ENCODE measurements at regions not wholly inside any gene's neighbourhood (a gene's known extent, or its start where the extent isn't known, plus 50 kb on each side); places are given as distances from the start of the nearest gene placed in this dataset.

DNA sequence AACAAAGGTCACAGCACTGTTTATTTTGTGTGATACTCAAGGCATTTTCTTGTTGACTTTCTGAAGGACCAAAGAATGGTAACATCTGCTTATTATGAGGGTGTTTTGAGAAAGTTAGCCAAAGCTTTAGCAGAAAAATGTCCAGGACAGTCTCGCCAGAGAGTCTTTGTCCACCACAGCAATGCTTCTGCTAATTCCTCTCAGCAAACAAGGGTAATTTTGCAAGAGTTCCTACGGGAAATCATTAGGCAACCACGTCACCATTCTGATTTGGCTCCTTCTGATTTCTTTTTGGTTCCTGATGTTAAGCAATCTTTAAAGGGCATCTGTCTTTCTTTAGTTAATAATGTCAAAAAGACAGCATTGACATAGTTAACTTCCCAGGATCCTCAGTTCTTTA lies 639.3 kb upstream of the STEAP1 start:
- 53 to 64% methylated on average over 3 of the region's 3 CpGs for WGBS, 2 donors
- peak in 1 of 2 donors; percentile 54 for DNase-seq (ENCODE audit: low spot score in 2 of 2)
- intact Hi-C loops (cut with DNase I; ENCODE audit: low total_unique reads): no loop called here
- TF ChIP-seq CTCF (IDR thresholded peaks at IDR 0.05) (no peak), POLR2A (IDR thresholded peaks at IDR 0.05) (no peak)
- no peak overlapping the region for H3K4me3 ChIP-seq (ENCODE audit: low read depth, poor library complexity, severe bottlenecking)

GRCh38 chr7:89517815-89518214 lies 636.5 kb upstream of the STEAP1 start:
- WGBS, 2 donors: 67 to 86% methylated on average over 1 of the region's 1 CpG
- intact Hi-C loops (cut with DNase I; ENCODE audit: low total_unique reads): no loop called here
- no peak for DNase-seq (ENCODE audit: low spot score in 2 of 2)
- TF ChIP-seq POLR2A (IDR thresholded peaks at IDR 0.05) (no peak), CTCF (IDR thresholded peaks at IDR 0.05) (no peak)
- no peak overlapping the region for H3K4me3 ChIP-seq (ENCODE audit: low read depth, poor library complexity, severe bottlenecking)

GRCh38 chr7:89549768-89550167 lies 604.5 kb upstream of the STEAP1 start:
- no peak for DNase-seq (ENCODE audit: low spot score in 2 of 2)
- no peak overlapping the region for H3K4me3 ChIP-seq (ENCODE audit: low read depth, poor library complexity, severe bottlenecking)
- no peak for TF ChIP-seq CTCF (IDR thresholded peaks at IDR 0.05)
- no peak for TF ChIP-seq POLR2A (IDR thresholded peaks at IDR 0.05)
- 54 to 67% methylated on average over 1 of the region's 1 CpG for WGBS, 2 donors
- intact Hi-C loops (cut with DNase I; ENCODE audit: low total_unique reads): no loop called here

GRCh38 chr7:89554209-89554608 lies 600.1 kb upstream of the STEAP1 start:
- no peak overlapping the region for H3K4me3 ChIP-seq (ENCODE audit: low read depth, poor library complexity, severe bottlenecking)
- intact Hi-C loops (cut with DNase I; ENCODE audit: low total_unique reads): no loop called here
- WGBS, 2 donors: 79% methylated on average over 5 of the region's 5 CpGs
- TF ChIP-seq POLR2A (IDR thresholded peaks at IDR 0.05): no peak
- no peak for TF ChIP-seq CTCF (IDR thresholded peaks at IDR 0.05)
- DNase-seq (ENCODE audit: low spot score in 2 of 2): no peak

DNA sequence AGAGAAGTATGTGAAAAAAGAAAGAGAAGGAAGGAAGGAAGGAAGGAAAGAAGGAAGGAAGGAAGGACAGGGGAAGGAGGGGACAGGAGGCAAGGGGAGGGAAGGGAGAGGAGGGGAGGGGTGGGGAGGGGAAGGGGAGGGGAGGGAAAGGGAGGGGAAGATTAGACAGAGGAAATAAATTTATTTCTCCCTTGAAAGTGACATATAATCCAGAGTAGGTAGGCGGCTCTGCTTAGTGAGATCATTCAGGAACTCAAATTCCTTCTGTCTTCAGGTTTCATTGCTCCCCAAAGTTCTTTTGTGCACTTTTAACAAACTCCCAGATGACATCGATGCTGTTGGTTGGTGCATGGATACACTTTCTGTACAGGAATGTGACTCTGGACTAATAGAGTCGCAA lies 594.7 kb upstream of the STEAP1 start:
- H3K4me3 ChIP-seq (ENCODE audit: low read depth, poor library complexity, severe bottlenecking): no peak overlapping the region
- 76 to 85% methylated on average over 3 of the region's 3 CpGs for WGBS, 2 donors
- TF ChIP-seq POLR2A (IDR thresholded peaks at IDR 0.05) (no peak), CTCF (IDR thresholded peaks at IDR 0.05) (no peak)
- no peak for DNase-seq (ENCODE audit: low spot score in 2 of 2)
- intact Hi-C loops (cut with DNase I; ENCODE audit: low total_unique reads): no loop called here

DNA sequence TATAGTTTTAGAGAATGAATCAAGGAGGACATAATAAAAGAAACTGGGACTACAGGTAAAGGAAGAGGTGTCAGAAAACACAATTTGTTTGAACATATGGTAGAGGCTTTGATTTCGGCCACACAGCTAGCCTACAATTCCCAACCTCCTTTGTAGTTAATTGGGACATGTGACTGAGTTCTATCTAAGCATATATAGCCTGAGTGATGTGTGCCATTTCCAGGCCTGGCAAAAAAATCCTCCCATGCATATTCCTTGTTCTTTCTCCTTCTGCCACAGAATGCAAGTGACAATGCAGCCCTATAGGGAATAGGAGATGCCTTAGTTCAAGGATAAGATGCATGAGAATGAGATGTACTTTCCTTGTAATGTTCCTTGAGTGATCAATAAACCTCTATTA lies 590.7 kb upstream of the STEAP1 start:
- TF ChIP-seq CTCF (IDR thresholded peaks at IDR 0.05) (no peak), POLR2A (IDR thresholded peaks at IDR 0.05) (no peak)
- intact Hi-C loops (cut with DNase I; ENCODE audit: low total_unique reads): no loop called here
- 79 to 83% methylated on average over 1 of the region's 1 CpG for WGBS, 2 donors
- no peak overlapping the region for H3K4me3 ChIP-seq (ENCODE audit: low read depth, poor library complexity, severe bottlenecking)
- DNase-seq (ENCODE audit: low spot score in 2 of 2): no peak
